HG03135 (cell line): ENCODE measurements at regions not wholly inside any gene's neighbourhood (a gene's known extent, or its start where the extent isn't known, plus 50 kb on each side); places are given as distances from the start of the nearest gene placed in this dataset.

Source experiments
- ATAC-seq: cut with Tn5 transposase; IDR thresholded peaks from one replicate; pipeline ENCODE4 v1.9.1; 2021; ENCODE audit warnings: mild to moderate bottlenecking, moderate library complexity; ENCODE audit not compliant: unreplicated experiment

GRCh38 chr13:31675440-31675953, 63.8 kb upstream of the RXFP2 start:
- ATAC-seq: no peak

- no peak for ATAC-seq
Measured at GRCh38 chr13:31681133-31681532, 58.2 kb upstream of the RXFP2 start.

- no peak for ATAC-seq
Measured at GRCh38 chr13:31684466-31684865, 54.9 kb upstream of the RXFP2 start.

GRCh38 chr13:31686670-31687425, 52.5 kb upstream of the RXFP2 start:
- no peak for ATAC-seq
